ENCODE measurements at regions not wholly inside any gene's neighbourhood (a gene's known extent, or its start where the extent isn't known, plus 50 kb on each side); places are given as distances from the start of the nearest gene placed in this dataset.

DNA sequence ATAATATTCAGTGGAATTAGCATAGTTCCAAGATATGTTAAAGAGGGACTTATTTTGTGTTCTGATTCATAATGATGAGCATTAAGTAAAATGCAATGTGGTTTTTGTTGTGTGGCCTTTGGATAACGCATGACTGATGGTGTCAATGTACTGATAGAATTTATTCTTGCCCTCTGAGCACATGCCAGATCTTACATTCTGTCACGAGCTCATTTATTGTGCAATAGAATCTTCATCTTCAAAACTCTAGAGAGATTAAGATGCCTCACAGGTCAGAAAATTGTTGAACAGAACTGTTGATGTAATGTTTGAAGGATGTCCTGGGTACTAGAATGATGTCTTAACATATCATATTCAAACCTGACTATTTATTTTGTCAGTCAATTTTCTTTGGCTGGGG is 148.0 kb upstream of the HTR2A start:
- TF ChIP-seq, protein P1, sequence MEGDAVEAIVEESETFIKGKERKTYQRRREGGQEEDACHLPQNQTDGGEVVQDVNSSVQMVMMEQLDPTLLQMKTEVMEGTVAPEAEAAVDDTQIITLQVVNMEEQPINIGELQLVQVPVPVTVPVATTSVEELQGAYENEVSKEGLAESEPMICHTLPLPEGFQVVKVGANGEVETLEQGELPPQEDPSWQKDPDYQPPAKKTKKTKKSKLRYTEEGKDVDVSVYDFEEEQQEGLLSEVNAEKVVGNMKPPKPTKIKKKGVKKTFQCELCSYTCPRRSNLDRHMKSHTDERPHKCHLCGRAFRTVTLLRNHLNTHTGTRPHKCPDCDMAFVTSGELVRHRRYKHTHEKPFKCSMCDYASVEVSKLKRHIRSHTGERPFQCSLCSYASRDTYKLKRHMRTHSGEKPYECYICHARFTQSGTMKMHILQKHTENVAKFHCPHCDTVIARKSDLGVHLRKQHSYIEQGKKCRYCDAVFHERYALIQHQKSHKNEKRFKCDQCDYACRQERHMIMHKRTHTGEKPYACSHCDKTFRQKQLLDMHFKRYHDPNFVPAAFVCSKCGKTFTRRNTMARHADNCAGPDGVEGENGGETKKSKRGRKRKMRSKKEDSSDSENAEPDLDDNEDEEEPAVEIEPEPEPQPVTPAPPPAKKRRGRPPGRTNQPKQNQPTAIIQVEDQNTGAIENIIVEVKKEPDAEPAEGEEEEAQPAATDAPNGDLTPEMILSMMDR (IDR thresholded peaks at IDR 0.05; ENCODE audit: low read depth, low read length, missing input control) = no peak
- TF ChIP-seq YY1 (IDR thresholded peaks at IDR 0.05) (no peak), RAD21 (IDR thresholded peaks at IDR 0.05) (no peak), HNF4A (conservative IDR thresholded peaks at IDR 0.05) (no peak)
- TF ChIP-seq, protein P2, sequence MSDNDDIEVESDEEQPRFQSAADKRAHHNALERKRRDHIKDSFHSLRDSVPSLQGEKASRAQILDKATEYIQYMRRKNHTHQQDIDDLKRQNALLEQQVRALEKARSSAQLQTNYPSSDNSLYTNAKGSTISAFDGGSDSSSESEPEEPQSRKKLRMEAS (IDR thresholded peaks at IDR 0.05) = no peak
- TF ChIP-seq, protein P3, sequence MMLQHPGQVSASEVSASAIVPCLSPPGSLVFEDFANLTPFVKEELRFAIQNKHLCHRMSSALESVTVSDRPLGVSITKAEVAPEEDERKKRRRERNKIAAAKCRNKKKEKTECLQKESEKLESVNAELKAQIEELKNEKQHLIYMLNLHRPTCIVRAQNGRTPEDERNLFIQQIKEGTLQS (IDR thresholded peaks at IDR 0.05) = no peak
- TF ChIP-seq, protein P4, sequence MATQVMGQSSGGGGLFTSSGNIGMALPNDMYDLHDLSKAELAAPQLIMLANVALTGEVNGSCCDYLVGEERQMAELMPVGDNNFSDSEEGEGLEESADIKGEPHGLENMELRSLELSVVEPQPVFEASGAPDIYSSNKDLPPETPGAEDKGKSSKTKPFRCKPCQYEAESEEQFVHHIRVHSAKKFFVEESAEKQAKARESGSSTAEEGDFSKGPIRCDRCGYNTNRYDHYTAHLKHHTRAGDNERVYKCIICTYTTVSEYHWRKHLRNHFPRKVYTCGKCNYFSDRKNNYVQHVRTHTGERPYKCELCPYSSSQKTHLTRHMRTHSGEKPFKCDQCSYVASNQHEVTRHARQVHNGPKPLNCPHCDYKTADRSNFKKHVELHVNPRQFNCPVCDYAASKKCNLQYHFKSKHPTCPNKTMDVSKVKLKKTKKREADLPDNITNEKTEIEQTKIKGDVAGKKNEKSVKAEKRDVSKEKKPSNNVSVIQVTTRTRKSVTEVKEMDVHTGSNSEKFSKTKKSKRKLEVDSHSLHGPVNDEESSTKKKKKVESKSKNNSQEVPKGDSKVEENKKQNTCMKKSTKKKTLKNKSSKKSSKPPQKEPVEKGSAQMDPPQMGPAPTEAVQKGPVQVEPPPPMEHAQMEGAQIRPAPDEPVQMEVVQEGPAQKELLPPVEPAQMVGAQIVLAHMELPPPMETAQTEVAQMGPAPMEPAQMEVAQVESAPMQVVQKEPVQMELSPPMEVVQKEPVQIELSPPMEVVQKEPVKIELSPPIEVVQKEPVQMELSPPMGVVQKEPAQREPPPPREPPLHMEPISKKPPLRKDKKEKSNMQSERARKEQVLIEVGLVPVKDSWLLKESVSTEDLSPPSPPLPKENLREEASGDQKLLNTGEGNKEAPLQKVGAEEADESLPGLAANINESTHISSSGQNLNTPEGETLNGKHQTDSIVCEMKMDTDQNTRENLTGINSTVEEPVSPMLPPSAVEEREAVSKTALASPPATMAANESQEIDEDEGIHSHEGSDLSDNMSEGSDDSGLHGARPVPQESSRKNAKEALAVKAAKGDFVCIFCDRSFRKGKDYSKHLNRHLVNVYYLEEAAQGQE (IDR thresholded peaks at IDR 0.05) = no peak
